Tibial nerve (tissue), 4 donors: ENCODE measurements at regions not wholly inside any gene's neighbourhood (a gene's known extent, or its start where the extent isn't known, plus 50 kb on each side); places are given as distances from the start of the nearest gene placed in this dataset.

Experiments
- EP300 ChIP-seq, 2 donors: sonication (generic); formaldehyde crosslinking; IDR thresholded peaks; one replicate each; pipeline ENCODE4 v1.6.1; 2017; ENCODE audit warnings: antibody characterized with exemption in 2 of 2, mild to moderate bottlenecking in 1 of 2
- POLR2A ChIP-seq, 2 donors: fragments of 450-650 bp; IDR thresholded peaks; one replicate each; pipeline ENCODE4 v1.6.1; 2017; ENCODE audit warnings: antibody characterized with exemption in 2 of 2, mild to moderate bottlenecking in 2 of 2, moderate library complexity in 2 of 2
- TF ChIP-seq, protein P1 (sequence below), 5 experiments: fragments of 200-600 bp in 3 of 5; fragments of 450-650 bp in 2 of 5; sonication (generic) in 3 of 5; IDR thresholded peaks; one replicate each; pipeline ENCODE4 v1.5.1; 2016 to 2019; ENCODE audit warnings: antibody characterized with exemption in 5 of 5, mild to moderate bottlenecking in 3 of 5, moderate library complexity in 2 of 5

DNA sequence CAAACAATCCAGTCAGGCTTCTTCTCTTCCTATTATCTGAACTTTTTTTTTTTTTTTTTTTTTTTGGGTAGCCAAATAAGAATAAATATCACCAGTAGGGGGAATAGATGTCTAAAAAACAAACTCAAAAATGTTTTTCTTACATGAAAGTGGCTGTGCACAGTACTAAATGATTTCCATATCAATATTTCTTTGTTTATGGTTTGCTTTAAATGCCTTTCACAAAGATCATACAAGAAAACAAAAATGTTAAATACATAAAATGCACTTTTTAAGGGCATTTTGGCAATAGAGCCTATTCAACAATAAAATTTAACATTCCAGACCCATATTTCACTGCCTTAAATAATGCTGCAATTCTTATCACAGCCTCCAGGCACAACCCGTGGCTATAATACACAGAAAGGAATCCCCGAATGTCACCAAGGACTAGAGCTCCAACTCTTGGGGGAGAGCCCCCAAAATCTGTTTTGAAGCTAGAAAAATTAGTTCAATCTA, 91.1 kb upstream of the TBCA start:
- TF ChIP-seq, protein P1, sequence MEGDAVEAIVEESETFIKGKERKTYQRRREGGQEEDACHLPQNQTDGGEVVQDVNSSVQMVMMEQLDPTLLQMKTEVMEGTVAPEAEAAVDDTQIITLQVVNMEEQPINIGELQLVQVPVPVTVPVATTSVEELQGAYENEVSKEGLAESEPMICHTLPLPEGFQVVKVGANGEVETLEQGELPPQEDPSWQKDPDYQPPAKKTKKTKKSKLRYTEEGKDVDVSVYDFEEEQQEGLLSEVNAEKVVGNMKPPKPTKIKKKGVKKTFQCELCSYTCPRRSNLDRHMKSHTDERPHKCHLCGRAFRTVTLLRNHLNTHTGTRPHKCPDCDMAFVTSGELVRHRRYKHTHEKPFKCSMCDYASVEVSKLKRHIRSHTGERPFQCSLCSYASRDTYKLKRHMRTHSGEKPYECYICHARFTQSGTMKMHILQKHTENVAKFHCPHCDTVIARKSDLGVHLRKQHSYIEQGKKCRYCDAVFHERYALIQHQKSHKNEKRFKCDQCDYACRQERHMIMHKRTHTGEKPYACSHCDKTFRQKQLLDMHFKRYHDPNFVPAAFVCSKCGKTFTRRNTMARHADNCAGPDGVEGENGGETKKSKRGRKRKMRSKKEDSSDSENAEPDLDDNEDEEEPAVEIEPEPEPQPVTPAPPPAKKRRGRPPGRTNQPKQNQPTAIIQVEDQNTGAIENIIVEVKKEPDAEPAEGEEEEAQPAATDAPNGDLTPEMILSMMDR (IDR thresholded peaks at IDR 0.05): peak in 3 of 5 experiments; percentile 5 to 29 (median 13)
- TF ChIP-seq POLR2A (IDR thresholded peaks at IDR 0.05) (no peak), EP300 (IDR thresholded peaks at IDR 0.05) (no peak)
